ENCODE measurements at regions not wholly inside any gene's neighbourhood (a gene's known extent, or its start where the extent isn't known, plus 50 kb on each side); places are given as distances from the start of the nearest gene placed in this dataset.

DNA sequence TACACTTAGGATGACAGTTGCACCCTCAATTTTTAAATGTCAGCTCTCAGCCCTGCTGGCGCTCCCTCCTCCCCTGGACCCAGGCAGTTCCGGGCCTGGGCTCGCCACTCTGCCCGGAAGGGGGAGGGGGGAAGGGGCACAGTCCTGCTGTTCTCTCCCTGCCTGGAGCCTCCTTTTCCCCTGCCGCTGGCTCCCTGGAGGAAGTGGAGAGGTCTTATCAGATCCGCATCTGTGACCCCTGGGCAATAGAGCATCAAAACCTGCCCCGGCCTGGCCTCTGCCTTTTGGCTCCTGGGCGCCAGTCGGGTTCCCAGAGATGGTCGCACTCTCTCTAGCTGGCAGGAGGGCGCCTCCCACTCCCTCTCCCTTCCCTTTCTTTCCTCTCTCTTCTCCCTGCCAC, 149.3 kb downstream of the IRF8 start:
- Histone ChIP-seq H3K9ac (ENCODE audit: control insufficient read depth, extremely low read depth, insufficient read depth, low read length) (no peak overlapping the region), H2AFZ (ENCODE audit: control insufficient read depth, low read length) (no peak overlapping the region), H3K9me1 (ENCODE audit: control insufficient read depth, extremely low read depth, insufficient read depth, low read length) (no peaks in the 10 kb centered on the region), H3K9me3 (ENCODE audit: control insufficient read depth, low read depth, low read length) (no peaks in the 10 kb centered on the region), H4K20me1 (ENCODE audit: control insufficient read depth, extremely low read depth, insufficient read depth, low read length) (no peaks in the 10 kb centered on the region), H3K36me3 (ENCODE audit: control insufficient read depth in 2 of 2, extremely low read depth in 1 of 2, insufficient read depth in 2 of 2, low read length in 2 of 2) (no peaks in the 10 kb centered on the region), H3K4me3 (ENCODE audit: control insufficient read depth in 2 of 3, extremely low read depth in 1 of 3, insufficient read depth in 2 of 3, low read depth in 1 of 3, low read length in 3 of 3) (no peak overlapping the region), H3K27ac (ENCODE audit: control insufficient read depth, insufficient read depth, low read length) (no peak overlapping the region), H3K4me2 (ENCODE audit: control insufficient read depth, extremely low read depth, insufficient read depth, low read depth, low read length) (no peak overlapping the region), H3K79me2 (ENCODE audit: control insufficient read depth, insufficient read depth, low read length) (no peaks in the 10 kb centered on the region), H3K27me3 (ENCODE audit: control insufficient read depth, extremely low read depth, insufficient read depth, low read length) (peaks cover 26% of the 10 kb centered on the region), H3K4me1 (ENCODE audit: control insufficient read depth, extremely low read depth, insufficient read depth, low read length) (no peaks in the 10 kb centered on the region)
- DNase-seq (ENCODE audit: low read depth, low spot score) (no peak), FAIRE-seq (no peak)
- TF ChIP-seq CTCF (optimal IDR thresholded peaks at IDR 0.05 in 1 of 3, IDR thresholded peaks at IDR 0.05 in 1 of 3, conservative IDR thresholded peaks at IDR 0.05 in 1 of 3; ENCODE audit: extremely low read depth in 1 of 3, insufficient read depth in 2 of 3, low read length in 3 of 3) (no peak), EZH2 (IDR thresholded peaks at IDR 0.05; ENCODE audit: low read length) (no peak)
- dilution Hi-C loops (cut with MboI; ENCODE audit: extremely low pct_ligation_motif_present, low sequenced_read_pairs): no loop called here

GRCh38 chr16:86048882-86049585, 150.1 kb downstream of the IRF8 start:
- H3K27me3 ChIP-seq (ENCODE audit: control insufficient read depth, extremely low read depth, insufficient read depth, low read length): peaks cover 26% of the 10 kb centered on the region
- TF ChIP-seq CTCF (optimal IDR thresholded peaks at IDR 0.05 in 1 of 3, IDR thresholded peaks at IDR 0.05 in 1 of 3, conservative IDR thresholded peaks at IDR 0.05 in 1 of 3; ENCODE audit: extremely low read depth in 1 of 3, insufficient read depth in 2 of 3, low read length in 3 of 3) (no peak), EZH2 (IDR thresholded peaks at IDR 0.05; ENCODE audit: low read length) (no peak)
- H3K9ac ChIP-seq (ENCODE audit: control insufficient read depth, extremely low read depth, insufficient read depth, low read length): no peak overlapping the region
- H3K4me1 ChIP-seq (ENCODE audit: control insufficient read depth, extremely low read depth, insufficient read depth, low read length): no peaks in the 10 kb centered on the region
- no peaks in the 10 kb centered on the region for H3K79me2 ChIP-seq (ENCODE audit: control insufficient read depth, insufficient read depth, low read length)
- dilution Hi-C loops (cut with MboI; ENCODE audit: extremely low pct_ligation_motif_present, low sequenced_read_pairs): no loop called here
- H3K9me1 ChIP-seq (ENCODE audit: control insufficient read depth, extremely low read depth, insufficient read depth, low read length): no peaks in the 10 kb centered on the region
- H3K9me3 ChIP-seq (ENCODE audit: control insufficient read depth, low read depth, low read length): no peaks in the 10 kb centered on the region
- no peaks in the 10 kb centered on the region for H4K20me1 ChIP-seq (ENCODE audit: control insufficient read depth, extremely low read depth, insufficient read depth, low read length)
- no peak overlapping the region for H2AFZ ChIP-seq (ENCODE audit: control insufficient read depth, low read length)
- no peak overlapping the region for H3K4me3 ChIP-seq (ENCODE audit: control insufficient read depth in 2 of 3, extremely low read depth in 1 of 3, insufficient read depth in 2 of 3, low read depth in 1 of 3, low read length in 3 of 3)
- no peak overlapping the region for H3K4me2 ChIP-seq (ENCODE audit: control insufficient read depth, extremely low read depth, insufficient read depth, low read depth, low read length)
- FAIRE-seq (no peak), DNase-seq (ENCODE audit: low read depth, low spot score) (no peak)
- no peak overlapping the region for H3K27ac ChIP-seq (ENCODE audit: control insufficient read depth, insufficient read depth, low read length)
- no peaks in the 10 kb centered on the region for H3K36me3 ChIP-seq (ENCODE audit: control insufficient read depth in 2 of 2, extremely low read depth in 1 of 2, insufficient read depth in 2 of 2, low read length in 2 of 2)

All from keratinocyte (primary cell).